Esophagus squamous epithelium (tissue), 5 donors: ENCODE measurements at regions not wholly inside any gene's neighbourhood (a gene's known extent, or its start where the extent isn't known, plus 50 kb on each side); places are given as distances from the start of the nearest gene placed in this dataset.

ENCODE experiments used
- DNase-seq: peaks from one replicate; lab custom pipeline; 2025; lab: John Stamatoyannopoulos, UW
- H3K27ac ChIP-seq, 4 donors: fragments of 200-600 bp; sonication (generic); one replicate each; pipeline ENCODE4 v1.5.1; 2016 to 2019; ENCODE audit warnings: mild to moderate bottlenecking in 1 of 4
- H3K27me3 ChIP-seq, 4 donors: fragments of 200-600 bp; sonication (generic); 1 replicate in 3 of 4; 2 replicates in 1 of 4; pipeline versions ENCODE4 v1.5.1 to v1.6.0; 2017 to 2021; ENCODE audit warnings: antibody characterized with exemption in 1 of 4
- H3K36me3 ChIP-seq, 3 donors: fragments of 200-600 bp; sonication (generic); one replicate each; pipeline ENCODE4 v1.5.1; 2016 to 2019
- H3K4me1 ChIP-seq, 3 donors: fragments of 200-600 bp; sonication (generic); one replicate each; pipeline ENCODE4 v1.5.1; 2017 to 2019
- H3K4me3 ChIP-seq, 4 donors: fragments of 200-600 bp; sonication (generic); 1 replicate in 3 of 4; 2 replicates in 1 of 4; pipeline ENCODE4 v1.5.1; 2016 to 2019; ENCODE audit warnings: mild to moderate bottlenecking in 2 of 4, moderate library complexity in 1 of 4
- H3K9me3 ChIP-seq, 3 donors: fragments of 200-600 bp; sonication (generic); one replicate each; pipeline ENCODE4 v1.5.1; 2016 to 2019
- POLR2A ChIP-seq, 4 donors: fragments of 450-650 bp; IDR thresholded peaks; one replicate each; pipeline ENCODE4 v1.6.1; 2017; ENCODE audit warnings: antibody characterized with exemption in 4 of 4, mild to moderate bottlenecking in 4 of 4, moderate library complexity in 3 of 4
- WGBS, 2 donors: methylation state at CpG; one replicate each; pipeline ENCODE4 v1.1.5; 2018; 5-methylcytosine and 5-hydroxymethylcytosine counted together
- intact Hi-C: fragments of 100-400 bp; cut with DNase I; formaldehyde crosslinking; loops from one replicate; pipeline ENCODE4 v1.15.0; 2022
- TF ChIP-seq, protein P1 (sequence below), 6 experiments: fragments of 450-650 bp in 4 of 6; fragments of 200-600 bp in 2 of 6; sonication (generic) in 2 of 6; IDR thresholded peaks; one replicate each; pipeline ENCODE4 v1.5.1; 2016 to 2019; ENCODE audit warnings: antibody characterized with exemption in 6 of 6, mild to moderate bottlenecking in 4 of 6, moderate library complexity in 4 of 6
- donor health status: DM: yes; HTN: yes; CAD: no.

DNA sequence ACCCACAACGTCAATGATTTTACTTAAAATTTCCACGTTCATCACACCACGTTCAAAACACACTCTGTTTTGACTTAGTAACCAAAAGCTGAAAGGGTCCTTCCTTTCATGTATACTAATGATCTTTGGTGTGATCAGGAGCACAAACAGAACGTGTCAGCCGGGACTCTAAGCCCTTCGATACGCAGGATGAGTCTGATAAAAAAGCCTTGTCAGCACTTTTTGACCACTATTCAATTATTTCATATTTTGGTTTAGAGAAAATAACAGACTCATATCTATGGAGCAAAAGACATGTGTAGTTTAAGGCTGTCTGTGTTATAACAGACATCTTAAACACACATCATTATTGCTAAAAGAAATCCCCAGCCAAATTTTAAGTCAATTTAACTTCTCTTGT lies 345.3 kb downstream of the ZNF516 start:
- H3K27ac ChIP-seq = no peak overlapping the region
- intact Hi-C loops = no loop called here
- no peaks in the 10 kb centered on the region for H3K36me3 ChIP-seq
- TF ChIP-seq, protein P1, sequence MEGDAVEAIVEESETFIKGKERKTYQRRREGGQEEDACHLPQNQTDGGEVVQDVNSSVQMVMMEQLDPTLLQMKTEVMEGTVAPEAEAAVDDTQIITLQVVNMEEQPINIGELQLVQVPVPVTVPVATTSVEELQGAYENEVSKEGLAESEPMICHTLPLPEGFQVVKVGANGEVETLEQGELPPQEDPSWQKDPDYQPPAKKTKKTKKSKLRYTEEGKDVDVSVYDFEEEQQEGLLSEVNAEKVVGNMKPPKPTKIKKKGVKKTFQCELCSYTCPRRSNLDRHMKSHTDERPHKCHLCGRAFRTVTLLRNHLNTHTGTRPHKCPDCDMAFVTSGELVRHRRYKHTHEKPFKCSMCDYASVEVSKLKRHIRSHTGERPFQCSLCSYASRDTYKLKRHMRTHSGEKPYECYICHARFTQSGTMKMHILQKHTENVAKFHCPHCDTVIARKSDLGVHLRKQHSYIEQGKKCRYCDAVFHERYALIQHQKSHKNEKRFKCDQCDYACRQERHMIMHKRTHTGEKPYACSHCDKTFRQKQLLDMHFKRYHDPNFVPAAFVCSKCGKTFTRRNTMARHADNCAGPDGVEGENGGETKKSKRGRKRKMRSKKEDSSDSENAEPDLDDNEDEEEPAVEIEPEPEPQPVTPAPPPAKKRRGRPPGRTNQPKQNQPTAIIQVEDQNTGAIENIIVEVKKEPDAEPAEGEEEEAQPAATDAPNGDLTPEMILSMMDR (IDR thresholded peaks at IDR 0.05) = no peak
- no peak for TF ChIP-seq POLR2A (IDR thresholded peaks at IDR 0.05)
- no peaks in the 10 kb centered on the region for H3K4me1 ChIP-seq
- H3K4me3 ChIP-seq = no peak overlapping the region
- DNase-seq = no peak
- 77 to 87% methylated on average over 7 of the region's 7 CpGs for WGBS, 2 donors
- H3K9me3 ChIP-seq = no peaks in the 10 kb centered on the region
- H3K27me3 ChIP-seq = no peaks in the 10 kb centered on the region

DNA sequence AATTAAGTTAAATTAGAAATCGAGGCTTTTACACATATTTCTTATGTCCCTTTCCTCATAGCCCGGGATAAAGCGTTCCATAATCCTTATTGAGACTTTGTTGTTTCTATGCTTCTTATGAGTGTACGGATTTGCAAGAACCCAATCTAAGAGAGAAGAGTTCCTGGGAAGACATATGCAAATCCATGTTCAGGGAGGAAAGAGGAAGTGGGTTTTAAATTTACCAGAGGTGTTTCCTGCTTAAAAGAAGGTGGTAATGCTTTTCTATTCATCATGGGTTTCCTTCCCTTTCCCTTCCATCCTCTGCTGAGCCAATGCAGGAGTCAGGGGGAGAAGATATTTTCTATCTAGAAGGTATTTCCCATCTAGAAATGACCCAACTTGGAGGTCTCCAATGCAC lies 345.8 kb downstream of the ZNF516 start:
- 86 to 87% methylated on average over 4 of the region's 4 CpGs for WGBS, 2 donors
- Histone ChIP-seq H3K36me3 (no peaks in the 10 kb centered on the region), H3K27ac (no peak overlapping the region), H3K9me3 (no peaks in the 10 kb centered on the region), H3K4me1 (no peaks in the 10 kb centered on the region), H3K27me3 (no peaks in the 10 kb centered on the region), H3K4me3 (no peak overlapping the region)
- no peak for DNase-seq
- intact Hi-C loops = no loop called here
- TF ChIP-seq, protein P1 (IDR thresholded peaks at IDR 0.05) = no peak
- no peak for TF ChIP-seq POLR2A (IDR thresholded peaks at IDR 0.05)

DNA sequence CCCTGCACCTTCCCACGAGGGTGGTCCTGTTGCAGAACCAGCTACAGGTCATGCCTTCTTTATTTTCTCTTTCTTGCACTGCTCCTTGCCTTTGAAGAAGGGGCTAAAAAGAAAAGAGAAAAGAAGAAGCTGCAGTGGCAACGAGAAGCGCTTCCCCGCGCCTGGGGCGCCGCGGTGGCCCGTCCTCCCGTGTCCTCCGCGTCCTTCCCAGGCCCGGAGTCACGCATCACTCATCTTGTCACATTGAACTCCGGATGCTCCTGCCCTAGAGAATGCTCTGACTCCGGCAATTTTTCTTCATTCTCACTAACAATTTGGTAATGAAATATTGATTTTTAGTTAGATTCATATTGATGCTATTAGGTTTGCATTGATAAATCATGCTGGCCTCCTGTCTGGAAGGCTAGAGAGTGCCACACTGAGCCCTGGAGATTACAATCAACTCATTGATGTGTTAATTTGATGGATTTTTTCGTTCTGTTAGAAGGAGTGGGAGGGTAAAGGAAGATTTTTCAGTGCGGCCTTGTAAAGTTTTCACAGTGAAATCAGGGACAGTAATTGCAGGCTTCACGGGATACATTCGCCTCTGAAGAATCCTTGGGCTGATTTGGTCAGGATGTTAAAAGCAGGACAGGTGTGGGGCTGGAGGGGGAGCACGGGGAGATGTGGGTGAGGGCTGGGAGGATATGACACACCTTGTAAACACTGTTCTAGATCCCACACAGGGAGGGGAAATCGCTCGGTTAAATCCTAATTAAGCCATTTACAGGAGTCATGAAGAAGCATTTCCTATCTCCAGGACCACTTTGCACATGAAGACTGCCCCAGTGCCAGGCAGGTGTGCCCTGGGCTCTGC lies 349.3 kb downstream of the ZNF516 start:
- DNase-seq = no peak

DNA sequence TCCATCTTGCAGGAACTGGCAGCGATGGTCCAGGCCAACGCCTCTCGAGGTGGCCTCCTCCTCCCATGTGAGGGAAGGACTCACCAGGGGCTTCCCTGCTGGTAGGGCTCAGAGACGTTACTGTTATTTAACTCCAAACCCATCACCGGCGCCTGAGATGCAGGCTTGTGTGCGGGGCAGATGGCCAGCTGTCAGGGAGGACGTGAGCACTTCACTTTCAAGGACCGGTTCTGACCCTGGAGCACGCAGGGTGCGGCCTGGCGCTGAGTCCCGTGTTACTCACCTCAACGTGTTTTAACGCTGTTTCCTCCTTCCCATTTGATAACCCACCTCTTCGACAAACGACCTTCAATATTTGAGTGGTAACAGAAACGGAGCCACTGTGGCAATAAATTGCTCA lies 350.2 kb downstream of the ZNF516 start:
- H3K4me1 ChIP-seq = no peaks in the 10 kb centered on the region
- H3K9me3 ChIP-seq = no peaks in the 10 kb centered on the region
- intact Hi-C loops = no loop called here
- H3K36me3 ChIP-seq = no peaks in the 10 kb centered on the region
- WGBS, 2 donors = 73 to 74% methylated on average over 7 to 13 of the region's 18 CpGs
- DNase-seq = no peak
- H3K27me3 ChIP-seq = no peaks in the 10 kb centered on the region
- no peak overlapping the region for H3K27ac ChIP-seq
- no peak overlapping the region for H3K4me3 ChIP-seq
- TF ChIP-seq POLR2A (IDR thresholded peaks at IDR 0.05) = no peak
- TF ChIP-seq, protein P1 (IDR thresholded peaks at IDR 0.05) = no peak

More for the DNA sequence above, 349.3 kb downstream of the ZNF516 start:
- H3K9me3 ChIP-seq = no peaks in the 10 kb centered on the region
- H3K27me3 ChIP-seq = no peaks in the 10 kb centered on the region
- intact Hi-C loops = no loop called here
- no peaks in the 10 kb centered on the region for H3K4me1 ChIP-seq
- no peak overlapping the region for H3K4me3 ChIP-seq
- WGBS, 2 donors = 71 to 74% methylated on average over 22 to 23 of the region's 23 CpGs
- TF ChIP-seq POLR2A (IDR thresholded peaks at IDR 0.05) = no peak
- TF ChIP-seq, protein P1 (IDR thresholded peaks at IDR 0.05) = no peak
- H3K36me3 ChIP-seq = no peaks in the 10 kb centered on the region
- no peak overlapping the region for H3K27ac ChIP-seq

DNA sequence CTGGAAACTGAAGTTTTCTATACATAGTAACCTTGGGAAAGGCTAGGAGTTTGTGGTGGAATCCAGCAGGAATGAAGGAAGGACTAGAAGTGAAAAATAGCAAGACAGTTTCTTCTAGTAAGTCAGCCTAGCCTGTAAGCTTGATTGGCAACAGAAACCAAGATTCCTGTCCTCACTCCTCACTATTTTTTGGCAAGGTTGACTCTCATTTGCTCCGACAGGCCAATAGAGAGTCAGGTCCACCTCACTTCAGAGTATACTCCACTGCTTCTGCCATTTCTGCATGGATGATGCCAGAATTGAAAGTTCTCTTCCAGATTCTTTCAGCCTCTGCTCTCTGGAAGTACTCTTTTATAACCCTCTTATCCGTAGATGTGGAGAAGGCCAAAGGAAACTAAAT lies 352.4 kb downstream of the ZNF516 start:
- H3K36me3 ChIP-seq = no peaks in the 10 kb centered on the region
- H3K4me1 ChIP-seq = no peaks in the 10 kb centered on the region
- H3K27ac ChIP-seq = no peak overlapping the region
- H3K9me3 ChIP-seq = no peaks in the 10 kb centered on the region
- no peak overlapping the region for H3K4me3 ChIP-seq
- 69 to 80% methylated on average over 2 of the region's 2 CpGs for WGBS, 2 donors
- no peak for DNase-seq
- intact Hi-C loops = no loop called here
- no peaks in the 10 kb centered on the region for H3K27me3 ChIP-seq
- no peak for TF ChIP-seq POLR2A (IDR thresholded peaks at IDR 0.05)
- TF ChIP-seq, protein P1 (IDR thresholded peaks at IDR 0.05) = no peak
